SK-N-SH (cell line): ENCODE measurements at regions not wholly inside any gene's neighbourhood (a gene's known extent, or its start where the extent isn't known, plus 50 kb on each side); places are given as distances from the start of the nearest gene placed in this dataset.

ENCODE experiments used
- CTCF ChIA-PET: fragments of 300-600, 350-600 bp; formaldehyde crosslinking; extraction: SDS; loops from one replicate; lab custom pipeline; 2021; lab: Yijun Ruan, JAX
- POLR2A ChIA-PET: fragments of 350-600 bp; sonication (Branson Sonifier 250); formaldehyde crosslinking; extraction: SDS; loops from one replicate; lab custom pipeline; 2020; ENCODE audit warnings: antibody characterized with exemption, inconsistent platforms; lab: Yijun Ruan, JAX
- DNase-seq: peaks from one replicate; pipeline ENCODE4 v3.0.0; 2012
- H2AFZ ChIP-seq: fragments of 200-600 bp; sonication (generic); 2 replicates; pipeline ENCODE4 v1.8.1; 2016; ENCODE audit warnings: antibody characterized with exemption, mild to moderate bottlenecking, low read depth
- H3F3A ChIP-seq: fragments of 200-600 bp; sonication (generic); replicated peaks from 2 replicates; pipeline ENCODE3; 2016; ENCODE audit warnings: antibody characterized with exemption, mild to moderate bottlenecking; ENCODE audit not compliant: insufficient read depth
- H3K27ac ChIP-seq, 2 experiments: fragments of 200-500 bp in 1 of 2; fragments of 200-600 bp in 1 of 2; sonication (Bioruptor generic) in 1 of 2; sonication (generic), shearing (Covaris generic) in 1 of 2; 2 replicates each; pipeline versions ENCODE4 v1.5.1 to v1.6.1; 2014 to 2016; ENCODE audit warnings: low read depth in 2 of 2, inconsistent platforms in 1 of 2, low read length in 1 of 2, mild to moderate bottlenecking in 1 of 2, mixed read lengths in 1 of 2
- H3K27me3 ChIP-seq: fragments of 200-600 bp; sonication (generic), shearing (Covaris generic); 2 replicates; pipeline ENCODE4 v1.6.1; 2016; ENCODE audit warnings: mixed run types; ENCODE audit not compliant: insufficient read depth
- H3K36me3 ChIP-seq, 2 experiments: fragments of 200-500 bp in 1 of 2; fragments of 200-600 bp in 1 of 2; sonication (Bioruptor generic) in 1 of 2; sonication (generic) in 1 of 2; replicated peaks in 1 of 2; 2 replicates each; pipeline versions ENCODE3 to v1.5.1; 2014 to 2016; ENCODE audit warnings: low read length in 1 of 2, mild to moderate bottlenecking in 1 of 2; ENCODE audit not compliant: insufficient read depth in 2 of 2, control insufficient read depth in 1 of 2
- H3K4me1 ChIP-seq, 2 experiments: fragments of 200-500 bp in 1 of 2; fragments of 200-600 bp in 1 of 2; sonication (Bioruptor generic) in 1 of 2; sonication (generic), shearing (Covaris generic) in 1 of 2; 2 replicates each; pipeline versions ENCODE4 v1.5.1 to v1.6.1; 2014 to 2016; ENCODE audit warnings: low read depth in 1 of 2, low read length in 1 of 2, mixed run types in 1 of 2; ENCODE audit not compliant: insufficient read depth in 2 of 2, control insufficient read depth in 1 of 2
- H3K4me2 ChIP-seq: fragments of 200-600 bp; sonication (generic), shearing (Covaris generic); 2 replicates; pipeline ENCODE4 v1.6.1; 2017; ENCODE audit warnings: mixed run types
- H3K4me3 ChIP-seq, 2 experiments: fragments of 200-500 bp in 1 of 2; fragments of 200-600 bp in 1 of 2; sonication (Bioruptor generic) in 1 of 2; sonication (generic), shearing (Covaris generic) in 1 of 2; 2 replicates each; pipeline versions ENCODE4 v1.5.1 to v1.8.1; 2014 to 2016; ENCODE audit warnings: low read depth in 2 of 2, inconsistent platforms in 1 of 2, low read length in 1 of 2, mild to moderate bottlenecking in 1 of 2, mixed read lengths in 1 of 2, moderate library complexity in 1 of 2
- H3K79me2 ChIP-seq: fragments of 200-600 bp; sonication (generic); 2 replicates; pipeline ENCODE4 v1.8.1; 2017; ENCODE audit warnings: mild to moderate bottlenecking; ENCODE audit not compliant: insufficient read depth
- H3K9ac ChIP-seq: fragments of 200-600 bp; sonication (generic); 2 replicates; pipeline ENCODE4 v1.6.1; 2017; ENCODE audit warnings: mixed run types
- H3K9me2 ChIP-seq: fragments of 200-600 bp; sonication (generic); 2 replicates; pipeline ENCODE4 v1.6.1; 2017; ENCODE audit warnings: mixed run types
- H3K9me3 ChIP-seq: fragments of 200-600 bp; sonication (generic); 2 replicates; pipeline ENCODE4 v1.6.1; 2017; ENCODE audit warnings: mixed run types, mild to moderate bottlenecking, moderate library complexity
- H4K20me1 ChIP-seq: fragments of 200-600 bp; sonication (generic); 2 replicates; pipeline ENCODE4 v1.6.1; 2017; ENCODE audit warnings: mild to moderate bottlenecking, mixed run types; ENCODE audit not compliant: insufficient read depth
- CHD2 ChIP-seq: fragments of 150-350 bp; IDR thresholded peaks from 2 replicates; pipeline ENCODE4 v1.6.1; 2018; ENCODE audit warnings: low read length; ENCODE audit not compliant: partially characterized antibody
- ELF1 ChIP-seq: IDR thresholded peaks from 2 replicates; pipeline ENCODE4 v1.4.0; 2012
- EP300 ChIP-seq, 2 experiments: IDR thresholded peaks; 2 replicates each; pipeline versions ENCODE4 v1.4.0 to v1.6.1; 2012; ENCODE audit warnings: borderline replicate concordance in 1 of 2, low read depth in 1 of 2, low read length in 1 of 2
- EZH2phosphoT487 ChIP-seq: fragments of 200-600 bp; sonication (generic); IDR thresholded peaks from 2 replicates; pipeline ENCODE4 v1.6.1; 2017; ENCODE audit warnings: low read depth, mixed run types, mild to moderate bottlenecking, antibody characterized with exemption, moderate library complexity, borderline replicate concordance
- FOSL2 ChIP-seq: IDR thresholded peaks from 2 replicates; pipeline ENCODE4 v1.4.0; 2012; ENCODE audit warnings: low read depth, mild to moderate bottlenecking, moderate library complexity, borderline replicate concordance
- FOXM1 ChIP-seq: IDR thresholded peaks from 2 replicates; pipeline ENCODE4 v1.4.0; 2012; ENCODE audit warnings: low read depth, mild to moderate bottlenecking
- GABPA ChIP-seq: IDR thresholded peaks from 2 replicates; pipeline ENCODE4 v1.4.0; 2012; ENCODE audit warnings: low read depth, mild to moderate bottlenecking
- GATA2 ChIP-seq: sonication (generic); formaldehyde crosslinking; IDR thresholded peaks from 2 replicates; pipeline ENCODE4 v1.5.0; 2020; ENCODE audit warnings: mild to moderate bottlenecking, missing genetic modification reagents
- MXI1 ChIP-seq: IDR thresholded peaks from 2 replicates; pipeline ENCODE4 v1.6.1; 2012; ENCODE audit warnings: mild to moderate bottlenecking, low read depth, low read length, improper control_type of control experiment
- NFIC ChIP-seq: IDR thresholded peaks from 2 replicates; pipeline ENCODE4 v1.4.0; 2012; ENCODE audit warnings: borderline replicate concordance
- POLR2AphosphoS5 ChIP-seq: IDR thresholded peaks from 2 replicates; pipeline ENCODE4 v1.6.1; 2012; ENCODE audit warnings: low read depth, low read length
- RFX5 ChIP-seq: IDR thresholded peaks from 2 replicates; pipeline ENCODE4 v1.6.1; 2012; ENCODE audit warnings: mild to moderate bottlenecking, improper control_type of control experiment, low read length
- RXRA ChIP-seq: IDR thresholded peaks from 2 replicates; pipeline ENCODE4 v1.4.0; 2012; ENCODE audit warnings: low read depth, mild to moderate bottlenecking, borderline replicate concordance
- SIN3A ChIP-seq: IDR thresholded peaks from 2 replicates; pipeline ENCODE4 v1.6.1; 2012; ENCODE audit warnings: low read depth, mild to moderate bottlenecking, low read length, moderate library complexity, borderline replicate concordance
- TCF12 ChIP-seq: IDR thresholded peaks from 2 replicates; pipeline ENCODE4 v1.4.0; 2012
- USF2 ChIP-seq: fragments of 150-350 bp; IDR thresholded peaks from 2 replicates; pipeline ENCODE4 v1.6.1; 2017; ENCODE audit warnings: antibody characterized with exemption, low read length, low read depth, borderline replicate concordance
- YY1 ChIP-seq: IDR thresholded peaks from 2 replicates; pipeline ENCODE4 v1.4.0; 2012; ENCODE audit warnings: low read depth, mild to moderate bottlenecking
- WGBS: methylation state at CpG from one replicate; pipeline ENCODE4 v1.1.6; 2017; ENCODE audit warnings: low lambda C conversion rate; 5-methylcytosine and 5-hydroxymethylcytosine counted together

GRCh38 chr3:28649266-28649665 is 300.6 kb upstream of the AZI2 start:
- H3K36me3 ChIP-seq = no peaks in the 10 kb centered on the region
- H4K20me1 ChIP-seq = no peaks in the 10 kb centered on the region
- H3K4me1 ChIP-seq = peaks cover 0 to 12% of the 10 kb centered on the region in 2 experiments; a peak in 2 of 4 replicates
- H3K27ac ChIP-seq = no peak overlapping the region
- no peak overlapping the region for H3K9ac ChIP-seq
- 19% methylated on average over 2 of the region's 2 CpGs for WGBS
- H3K4me2 ChIP-seq = no peak overlapping the region
- no peak for TF ChIP-seq NFIC
- no peak for TF ChIP-seq MXI1
- no peak for TF ChIP-seq ELF1
- no peak for TF ChIP-seq FOSL2
- no peak for TF ChIP-seq RFX5
- TF ChIP-seq USF2 = no peak
- no peak for TF ChIP-seq YY1
- TF ChIP-seq POLR2AphosphoS5 = no peak
- TF ChIP-seq EP300 (IDR thresholded peaks at IDR 0.05; ENCODE audit: borderline replicate concordance in 1 of 2, low read depth in 1 of 2, low read length in 1 of 2) = no peak
- TF ChIP-seq TCF12 = no peak
- no peak for TF ChIP-seq GABPA
- TF ChIP-seq EZH2phosphoT487 = no peak
- no peak for TF ChIP-seq SIN3A
- no peak for TF ChIP-seq GATA2 (CRISPR knock-in tag)
- TF ChIP-seq, all 33 proteins: peak for 0
- no peaks in the 10 kb centered on the region for H3K27me3 ChIP-seq
- H3F3A ChIP-seq = no peaks in the 10 kb centered on the region
- ChIA-PET CTCF (interaction anchor here (2.4 kb wide), 1 partner anchor 18 kb away, joined by 15 read pairs; no protein-coding TSS in a partner anchor), POLR2A (no interaction called here)
- no peak overlapping the region for H2AFZ ChIP-seq
- no peaks in the 10 kb centered on the region for H3K9me3 ChIP-seq
- no peaks in the 10 kb centered on the region for H3K9me2 ChIP-seq
- no peaks in the 10 kb centered on the region for H3K79me2 ChIP-seq
- DNase-seq = no peak
- no peak overlapping the region for H3K4me3 ChIP-seq

- no peaks in the 10 kb centered on the region for H3K79me2 ChIP-seq
- TF ChIP-seq NFIC (no peak), RXRA (no peak), RFX5 (no peak), CHD2 (no peak), FOXM1 (no peak), ELF1 (no peak)
- no peak for DNase-seq
- ChIA-PET CTCF (interaction anchor here (2.4 kb wide), 1 partner anchor 16 kb away, joined by 15 read pairs; no protein-coding TSS in a partner anchor), POLR2A (no interaction called here)
- H3K9me2 ChIP-seq = no peaks in the 10 kb centered on the region
- no peak overlapping the region for H3K9ac ChIP-seq
- 41% methylated on average over 3 of the region's 3 CpGs for WGBS
- no peaks in the 10 kb centered on the region for H3K9me3 ChIP-seq
- H3K4me1 ChIP-seq = peaks cover 0 to 4% of the 10 kb centered on the region in 2 experiments; a peak in 2 of 4 replicates
- H3K4me2 ChIP-seq = no peak overlapping the region
- no peaks in the 10 kb centered on the region for H3K27me3 ChIP-seq
- H3K4me3 ChIP-seq = no peak overlapping the region
- no peak overlapping the region for H2AFZ ChIP-seq
- H4K20me1 ChIP-seq = no peaks in the 10 kb centered on the region
- no peaks in the 10 kb centered on the region for H3K36me3 ChIP-seq
- H3F3A ChIP-seq = no peaks in the 10 kb centered on the region
- no peak overlapping the region for H3K27ac ChIP-seq
Observed at GRCh38 chr3:28651159-28651558, 302.5 kb upstream of the AZI2 start.
